Vagina (tissue), 2 donors: ENCODE measurements at regions not wholly inside any gene's neighbourhood (a gene's known extent, or its start where the extent isn't known, plus 50 kb on each side); places are given as distances from the start of the nearest gene placed in this dataset.

Source experiments
- DNase-seq, 2 donors: peaks; one replicate each; pipeline ENCODE4 v3.0.0-alpha.2; 2017; ENCODE audit errors: extremely low spot score in 2 of 2
- H3K27ac ChIP-seq: fragments of 200-600 bp; sonication (generic); one replicate; pipeline ENCODE4 v1.5.1; 2019
- H3K27me3 ChIP-seq: fragments of 200-600 bp; sonication (generic); one replicate; pipeline ENCODE4 v1.5.1; 2019
- H3K36me3 ChIP-seq, 2 donors: fragments of 200-600 bp; sonication (generic); one replicate each; pipeline ENCODE4 v1.5.1; 2017 to 2019
- H3K4me1 ChIP-seq: fragments of 200-600 bp; sonication (generic); one replicate; pipeline ENCODE4 v1.5.1; 2019
- H3K4me3 ChIP-seq, 2 donors: fragments of 200-600 bp; sonication (generic); 1 replicate in 1 of 2; 2 replicates in 1 of 2; pipeline ENCODE4 v1.5.1; 2016 to 2019
- H3K9me3 ChIP-seq: fragments of 200-600 bp; sonication (generic); one replicate; pipeline ENCODE4 v1.5.1; 2019
- POLR2A ChIP-seq, 2 donors: fragments of 450-650 bp; IDR thresholded peaks; one replicate each; pipeline ENCODE4 v1.6.1; 2017; ENCODE audit warnings: antibody characterized with exemption in 2 of 2, mild to moderate bottlenecking in 2 of 2, moderate library complexity in 2 of 2
- POLR2AphosphoS5 ChIP-seq, 2 donors: sonication (generic); formaldehyde crosslinking; IDR thresholded peaks; one replicate each; pipeline ENCODE4 v1.9.0; 2017; ENCODE audit warnings: antibody characterized with exemption in 2 of 2, mild to moderate bottlenecking in 2 of 2, low read depth in 1 of 2; ENCODE audit not compliant: insufficient read depth in 1 of 2
- intact Hi-C: fragments of 100-400 bp; cut with DNase I; formaldehyde crosslinking; loops from one replicate; pipeline ENCODE4 v1.15.1; 2023
- TF ChIP-seq, protein P1 (sequence below), 3 experiments: fragments of 450-650 bp in 2 of 3; fragments of 200-600 bp in 1 of 3; sonication (generic) in 1 of 3; IDR thresholded peaks; one replicate each; pipeline ENCODE4 v1.5.1; 2017 to 2019; ENCODE audit warnings: antibody characterized with exemption in 3 of 3, mild to moderate bottlenecking in 2 of 3, moderate library complexity in 2 of 3

DNA sequence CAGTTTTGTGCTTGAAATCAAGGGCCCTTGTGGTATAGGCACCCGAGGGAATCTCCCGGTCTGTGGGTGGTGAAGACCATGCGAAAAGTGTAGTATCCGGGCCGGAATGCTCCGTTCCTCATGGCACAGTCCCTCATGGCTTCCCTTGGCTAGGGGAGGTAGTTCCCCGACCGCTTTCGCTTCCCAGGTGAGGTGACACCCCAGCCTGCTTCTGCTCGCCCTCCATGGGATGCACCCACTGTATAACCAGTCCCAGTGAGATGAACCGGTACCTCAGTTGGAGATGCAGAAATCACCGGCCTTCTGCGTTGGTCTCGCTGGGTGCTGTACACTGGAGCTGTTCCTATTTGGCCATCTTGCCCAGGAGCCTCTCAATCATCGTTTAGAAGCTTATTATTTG lies 195.7 kb upstream of the POT1 start:
- H3K27ac ChIP-seq = no peak overlapping the region
- TF ChIP-seq POLR2AphosphoS5 (IDR thresholded peaks at IDR 0.05; ENCODE audit: insufficient read depth in 1 of 2, low read depth in 1 of 2) = no peak
- no peak for TF ChIP-seq POLR2A (IDR thresholded peaks at IDR 0.05)
- TF ChIP-seq, protein P1, sequence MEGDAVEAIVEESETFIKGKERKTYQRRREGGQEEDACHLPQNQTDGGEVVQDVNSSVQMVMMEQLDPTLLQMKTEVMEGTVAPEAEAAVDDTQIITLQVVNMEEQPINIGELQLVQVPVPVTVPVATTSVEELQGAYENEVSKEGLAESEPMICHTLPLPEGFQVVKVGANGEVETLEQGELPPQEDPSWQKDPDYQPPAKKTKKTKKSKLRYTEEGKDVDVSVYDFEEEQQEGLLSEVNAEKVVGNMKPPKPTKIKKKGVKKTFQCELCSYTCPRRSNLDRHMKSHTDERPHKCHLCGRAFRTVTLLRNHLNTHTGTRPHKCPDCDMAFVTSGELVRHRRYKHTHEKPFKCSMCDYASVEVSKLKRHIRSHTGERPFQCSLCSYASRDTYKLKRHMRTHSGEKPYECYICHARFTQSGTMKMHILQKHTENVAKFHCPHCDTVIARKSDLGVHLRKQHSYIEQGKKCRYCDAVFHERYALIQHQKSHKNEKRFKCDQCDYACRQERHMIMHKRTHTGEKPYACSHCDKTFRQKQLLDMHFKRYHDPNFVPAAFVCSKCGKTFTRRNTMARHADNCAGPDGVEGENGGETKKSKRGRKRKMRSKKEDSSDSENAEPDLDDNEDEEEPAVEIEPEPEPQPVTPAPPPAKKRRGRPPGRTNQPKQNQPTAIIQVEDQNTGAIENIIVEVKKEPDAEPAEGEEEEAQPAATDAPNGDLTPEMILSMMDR (IDR thresholded peaks at IDR 0.05) = no peak
- H3K4me3 ChIP-seq = no peak overlapping the region
- no peaks in the 10 kb centered on the region for H3K4me1 ChIP-seq
- no peaks in the 10 kb centered on the region for H3K27me3 ChIP-seq
- intact Hi-C loops = no loop called here
- DNase-seq = no peak
- H3K9me3 ChIP-seq = no peaks in the 10 kb centered on the region
- no peaks in the 10 kb centered on the region for H3K36me3 ChIP-seq

DNA sequence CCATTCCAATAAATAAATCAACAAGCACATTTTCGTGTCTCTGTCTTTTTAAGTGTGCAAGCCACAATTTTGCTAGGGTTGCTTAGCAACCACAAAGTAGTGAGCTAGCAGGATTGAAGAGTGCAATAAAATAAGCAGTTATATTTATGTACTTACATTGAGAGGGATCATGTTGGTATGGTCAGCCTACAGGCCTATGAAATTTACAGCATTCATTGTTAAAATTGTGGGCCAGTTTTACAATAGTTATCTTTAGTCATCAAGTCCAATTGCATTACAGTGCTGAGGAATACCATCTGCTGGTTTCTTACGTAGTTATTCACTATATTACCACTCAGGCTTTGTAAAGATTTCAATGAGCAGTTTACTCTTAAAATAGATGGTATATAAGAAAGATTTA lies 192.5 kb upstream of the POT1 start:
- H3K9me3 ChIP-seq = no peaks in the 10 kb centered on the region
- H3K4me1 ChIP-seq = no peaks in the 10 kb centered on the region
- H3K4me3 ChIP-seq = no peak overlapping the region
- H3K36me3 ChIP-seq = no peaks in the 10 kb centered on the region
- H3K27ac ChIP-seq = no peak overlapping the region
- TF ChIP-seq, protein P1 (IDR thresholded peaks at IDR 0.05) = no peak
- TF ChIP-seq POLR2A (IDR thresholded peaks at IDR 0.05) (no peak), POLR2AphosphoS5 (IDR thresholded peaks at IDR 0.05; ENCODE audit: insufficient read depth in 1 of 2, low read depth in 1 of 2) (no peak)
- intact Hi-C loops = no loop called here
- no peak for DNase-seq
- no peaks in the 10 kb centered on the region for H3K27me3 ChIP-seq

DNA sequence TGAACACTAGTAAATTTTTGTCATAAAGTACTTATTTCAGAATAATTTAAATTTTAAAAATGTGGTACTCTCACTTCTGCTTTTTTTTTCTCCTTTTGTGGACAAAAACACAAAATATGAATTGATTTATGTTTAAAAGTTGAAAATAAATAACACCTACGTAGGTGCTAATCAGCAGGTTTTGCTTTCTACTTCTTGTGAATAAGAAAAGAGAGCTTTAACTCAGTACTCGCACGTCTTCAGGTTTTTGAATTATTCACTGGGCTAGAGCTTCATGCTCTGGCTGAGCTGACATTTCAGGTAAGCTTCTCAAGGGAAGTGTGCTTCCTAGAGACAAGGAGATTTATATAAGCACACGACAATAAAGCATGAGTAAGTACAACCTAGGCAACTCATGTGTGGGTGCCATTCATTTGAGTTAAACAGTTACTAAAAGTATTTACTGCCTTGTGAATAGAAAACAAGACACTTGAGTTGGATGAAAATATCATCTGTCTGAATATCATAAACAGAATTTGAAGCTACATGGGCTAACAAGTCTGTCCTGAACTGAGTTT lies 190.0 kb upstream of the POT1 start:
- TF ChIP-seq POLR2AphosphoS5 (IDR thresholded peaks at IDR 0.05; ENCODE audit: insufficient read depth in 1 of 2, low read depth in 1 of 2) = no peak
- TF ChIP-seq, protein P1 (IDR thresholded peaks at IDR 0.05) = no peak
- no peak for TF ChIP-seq POLR2A (IDR thresholded peaks at IDR 0.05)
- intact Hi-C loops = no loop called here
- no peaks in the 10 kb centered on the region for H3K36me3 ChIP-seq
- H3K27me3 ChIP-seq = no peaks in the 10 kb centered on the region
- H3K4me3 ChIP-seq = no peak overlapping the region
- no peaks in the 10 kb centered on the region for H3K4me1 ChIP-seq
- no peak overlapping the region for H3K27ac ChIP-seq
- no peak for DNase-seq
- no peaks in the 10 kb centered on the region for H3K9me3 ChIP-seq

DNA sequence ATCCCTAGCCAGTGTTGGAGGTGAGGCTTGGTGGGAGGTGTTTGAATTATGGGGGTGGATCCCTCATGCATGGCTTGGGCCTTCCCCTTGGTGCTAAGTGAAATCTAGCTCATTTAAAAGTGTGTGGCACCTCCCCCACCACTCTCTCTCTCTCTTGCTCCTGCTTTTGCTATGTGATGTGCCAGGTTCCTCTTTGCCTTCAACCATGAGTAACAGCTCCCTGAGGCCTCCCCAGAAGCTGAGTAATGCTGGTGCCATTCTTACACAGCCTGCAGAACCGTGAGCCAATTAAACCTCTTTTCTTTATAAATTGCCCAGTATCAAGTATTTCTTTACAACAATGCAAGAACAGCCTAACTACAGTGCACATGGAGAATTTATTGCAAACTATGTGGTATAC lies 188.8 kb upstream of the POT1 start:
- intact Hi-C loops = no loop called here
- no peaks in the 10 kb centered on the region for H3K36me3 ChIP-seq
- H3K4me1 ChIP-seq = no peaks in the 10 kb centered on the region
- H3K27me3 ChIP-seq = no peaks in the 10 kb centered on the region
- DNase-seq = no peak
- H3K9me3 ChIP-seq = no peaks in the 10 kb centered on the region
- TF ChIP-seq POLR2A (IDR thresholded peaks at IDR 0.05) (no peak), POLR2AphosphoS5 (IDR thresholded peaks at IDR 0.05; ENCODE audit: insufficient read depth in 1 of 2, low read depth in 1 of 2) (no peak)
- TF ChIP-seq, protein P1 (IDR thresholded peaks at IDR 0.05) = no peak
- H3K4me3 ChIP-seq = no peak overlapping the region
- H3K27ac ChIP-seq = no peak overlapping the region

DNA sequence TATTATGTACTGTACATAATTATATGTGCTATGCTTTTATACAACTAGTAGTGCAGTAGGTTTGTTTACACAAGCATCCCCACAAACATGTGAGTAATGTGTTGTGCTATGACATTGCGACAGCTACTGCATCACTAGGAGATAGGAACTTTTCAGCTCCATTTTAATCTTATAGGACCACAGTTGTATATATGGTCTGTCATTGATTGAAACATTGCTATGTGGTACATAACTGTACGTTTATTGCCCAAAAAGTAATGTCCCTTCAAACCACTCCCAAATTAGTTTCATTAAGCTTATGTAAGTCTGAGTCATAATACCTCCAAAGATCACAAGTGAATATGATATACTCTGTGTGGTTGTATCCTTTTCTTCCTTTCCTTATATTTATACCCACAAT lies 183.2 kb upstream of the POT1 start:
- intact Hi-C loops = no loop called here
- H3K4me1 ChIP-seq = no peaks in the 10 kb centered on the region
- no peaks in the 10 kb centered on the region for H3K36me3 ChIP-seq
- H3K27me3 ChIP-seq = no peaks in the 10 kb centered on the region
- H3K27ac ChIP-seq = no peak overlapping the region
- DNase-seq = no peak
- H3K4me3 ChIP-seq = no peak overlapping the region
- TF ChIP-seq, protein P1 (IDR thresholded peaks at IDR 0.05) = no peak
- no peak for TF ChIP-seq POLR2A (IDR thresholded peaks at IDR 0.05)
- no peak for TF ChIP-seq POLR2AphosphoS5 (IDR thresholded peaks at IDR 0.05; ENCODE audit: insufficient read depth in 1 of 2, low read depth in 1 of 2)
- H3K9me3 ChIP-seq = no peaks in the 10 kb centered on the region
